H9 (cell line): ENCODE measurements at regions not wholly inside any gene's neighbourhood (a gene's known extent, or its start where the extent isn't known, plus 50 kb on each side); places are given as distances from the start of the nearest gene placed in this dataset.

Experiments used
- DNase-seq: peaks from one replicate; pipeline ENCODE4 v3.0.0-alpha.2; 2017
- H2AFZ ChIP-seq: one replicate; pipeline ENCODE4 v1.6.1; 2013; ENCODE audit warnings: mild to moderate bottlenecking, low read length, control low read depth, moderate library complexity
- H2AK5ac ChIP-seq: 2 replicates; pipeline ENCODE4 v1.6.1; 2013; ENCODE audit warnings: low read length, control low read depth, mixed read lengths; ENCODE audit not compliant: insufficient read length
- H2BK120ac ChIP-seq: one replicate; pipeline ENCODE4 v1.6.1; 2013; ENCODE audit warnings: low read depth, mild to moderate bottlenecking, low read length, control low read depth, inconsistent platforms; ENCODE audit not compliant: poor library complexity, severe bottlenecking
- H2BK12ac ChIP-seq: 2 replicates; pipeline ENCODE4 v1.6.1; 2013; ENCODE audit warnings: low read length, control low read depth, mixed read lengths, low read depth; ENCODE audit not compliant: insufficient read length
- H2BK15ac ChIP-seq: 2 replicates; pipeline ENCODE4 v1.6.1; 2013; ENCODE audit warnings: low read depth, low read length, control low read depth
- H2BK20ac ChIP-seq: one replicate; pipeline ENCODE4 v1.6.1; 2013; ENCODE audit warnings: low read depth, mild to moderate bottlenecking, low read length, control low read depth, inconsistent platforms; ENCODE audit not compliant: poor library complexity, severe bottlenecking
- H2BK5ac ChIP-seq: 2 replicates; pipeline ENCODE4 v1.6.1; 2013; ENCODE audit warnings: low read length, control low read depth, mixed read lengths; ENCODE audit not compliant: insufficient read length
- H3K14ac ChIP-seq: 2 replicates; pipeline ENCODE4 v1.6.1; 2013; ENCODE audit warnings: low read length, control low read depth; ENCODE audit not compliant: insufficient read depth
- H3K18ac ChIP-seq: 2 replicates; pipeline ENCODE4 v1.6.1; 2013; ENCODE audit warnings: low read depth, mild to moderate bottlenecking, mixed read lengths, low read length, control low read depth; ENCODE audit not compliant: insufficient read length
- H3K23ac ChIP-seq: 2 replicates; pipeline ENCODE4 v1.6.1; 2013; ENCODE audit warnings: low read length, control low read depth, mixed read lengths, low read depth; ENCODE audit not compliant: insufficient read length
- H3K23me2 ChIP-seq: 2 replicates; pipeline ENCODE4 v1.6.1; 2013; ENCODE audit warnings: low read depth, mild to moderate bottlenecking, mixed read lengths, low read length, control low read depth; ENCODE audit not compliant: insufficient read length, poor library complexity, severe bottlenecking
- H3K27ac ChIP-seq: 2 replicates; pipeline ENCODE4 v1.5.1; 2013; ENCODE audit warnings: low read length, control low read depth, mixed read lengths, low read depth; ENCODE audit not compliant: insufficient read length
- H3K27me3 ChIP-seq: 2 replicates; pipeline ENCODE4 v1.6.1; 2013; ENCODE audit warnings: low read length, control low read depth, inconsistent platforms; ENCODE audit not compliant: insufficient read depth
- H3K4ac ChIP-seq: 2 replicates; pipeline ENCODE4 v1.6.1; 2013; ENCODE audit warnings: low read depth, mild to moderate bottlenecking, control low read depth, inconsistent platforms, low read length, moderate library complexity
- H3K4me1 ChIP-seq: 2 replicates; pipeline ENCODE4 v1.6.1; 2013; ENCODE audit warnings: low read length, control low read depth, inconsistent platforms; ENCODE audit not compliant: insufficient read depth
- H3K4me2 ChIP-seq: 2 replicates; pipeline ENCODE4 v1.6.1; 2013; ENCODE audit warnings: low read length, control low read depth, mixed read lengths; ENCODE audit not compliant: insufficient read length, insufficient read depth
- H3K56ac ChIP-seq: 2 replicates; pipeline ENCODE4 v1.6.1; 2013; ENCODE audit warnings: low read depth, mild to moderate bottlenecking, mixed read lengths, low read length, control low read depth; ENCODE audit not compliant: insufficient read length
- H3K79me1 ChIP-seq: 2 replicates; pipeline ENCODE4 v1.6.1; 2013; ENCODE audit warnings: low read depth, mild to moderate bottlenecking, moderate library complexity, low read length, control low read depth, inconsistent platforms; ENCODE audit not compliant: insufficient read depth, poor library complexity, severe bottlenecking
- H3K79me2 ChIP-seq: 2 replicates; pipeline ENCODE4 v1.6.1; 2013; ENCODE audit warnings: low read length, control low read depth, inconsistent platforms; ENCODE audit not compliant: insufficient read depth
- H3K9ac ChIP-seq: 2 replicates; pipeline ENCODE4 v1.6.1; 2013; ENCODE audit warnings: low read length, control low read depth, mixed read lengths; ENCODE audit not compliant: insufficient read length; ENCODE audit errors: extremely low read depth
- H3K9me3 ChIP-seq: one replicate; pipeline ENCODE4 v1.6.1; 2013; ENCODE audit warnings: low read depth, low read length, inconsistent platforms; ENCODE audit not compliant: control insufficient read depth
- H3T11ph ChIP-seq: one replicate; pipeline ENCODE4 v1.6.1; 2013; ENCODE audit warnings: mild to moderate bottlenecking, low read length, control low read depth, inconsistent platforms
- H4K20me1 ChIP-seq: one replicate; pipeline ENCODE4 v1.6.1; 2013; ENCODE audit not compliant: control insufficient read depth, insufficient read length, insufficient read depth
- H4K5ac ChIP-seq: 2 replicates; pipeline ENCODE4 v1.6.1; 2013; ENCODE audit warnings: low read depth, mild to moderate bottlenecking, mixed read lengths, low read length, control low read depth; ENCODE audit not compliant: insufficient read length
- H4K8ac ChIP-seq: replicated peaks from 2 replicates; pipeline ENCODE4 v1.6.1; 2013; ENCODE audit warnings: low read length, control low read depth, mixed read lengths, low read depth; ENCODE audit not compliant: insufficient read length
- H4K91ac ChIP-seq: 2 replicates; pipeline ENCODE4 v1.6.1; 2013; ENCODE audit warnings: low read depth, mild to moderate bottlenecking, moderate library complexity, mixed read lengths, low read length, control low read depth; ENCODE audit not compliant: insufficient read length
- H3K27ac Mint-ChIP-seq, 3 experiments: 2 replicates in 2 of 3; 3 replicates in 1 of 3; pipeline ENCODE4 v1.8.0; 2020 to 2021; ENCODE audit warnings: mixed read lengths in 3 of 3, mild to moderate bottlenecking in 1 of 3, moderate library complexity in 1 of 3
- H3K27me3 Mint-ChIP-seq: 2 replicates; pipeline ENCODE4 v1.8.0; 2021; ENCODE audit warnings: low read depth, mild to moderate bottlenecking, moderate library complexity, mixed read lengths
- H3K36me3 Mint-ChIP-seq, 3 experiments: 2 replicates in 2 of 3; 3 replicates in 1 of 3; pipeline ENCODE4 v1.8.0; 2020 to 2021; ENCODE audit warnings: low read depth in 3 of 3, mixed read lengths in 3 of 3; ENCODE audit not compliant: insufficient read depth in 1 of 3
- H3K4me1 Mint-ChIP-seq, 2 experiments: 2 replicates each; pipeline ENCODE4 v1.8.0; 2020; ENCODE audit warnings: mixed read lengths in 2 of 2
- H3K4me3 Mint-ChIP-seq, 2 experiments: 2 replicates in 1 of 2; 3 replicates in 1 of 2; pipeline ENCODE4 v1.8.0; 2020 to 2021; ENCODE audit warnings: mild to moderate bottlenecking in 2 of 2, mixed read lengths in 2 of 2, moderate library complexity in 1 of 2
- H3K9me3 Mint-ChIP-seq, 2 experiments: 2 replicates in 1 of 2; 3 replicates in 1 of 2; pipeline ENCODE4 v1.8.0; 2020; ENCODE audit warnings: mild to moderate bottlenecking in 2 of 2, mixed read lengths in 2 of 2, moderate library complexity in 1 of 2
- CTCF ChIP-seq: fragments of 200-600 bp; sonication (generic); conservative IDR thresholded peaks from 3 replicates; pipeline ENCODE4 v1.8.0; 2021; ENCODE audit warnings: antibody characterized with exemption, mild to moderate bottlenecking
- WGBS: extraction: QIAGEN DNeasy Blood & Tissue Kit; methylation state at CpG from one replicate; pipeline ENCODE4 v1.1.7; 2013; ENCODE audit warnings: missing lambda C conversion rate, low lambda C conversion rate, mixed read lengths; ENCODE audit not compliant: insufficient read length; ENCODE audit errors: extremely low coverage; 5-methylcytosine and 5-hydroxymethylcytosine counted together

DNA sequence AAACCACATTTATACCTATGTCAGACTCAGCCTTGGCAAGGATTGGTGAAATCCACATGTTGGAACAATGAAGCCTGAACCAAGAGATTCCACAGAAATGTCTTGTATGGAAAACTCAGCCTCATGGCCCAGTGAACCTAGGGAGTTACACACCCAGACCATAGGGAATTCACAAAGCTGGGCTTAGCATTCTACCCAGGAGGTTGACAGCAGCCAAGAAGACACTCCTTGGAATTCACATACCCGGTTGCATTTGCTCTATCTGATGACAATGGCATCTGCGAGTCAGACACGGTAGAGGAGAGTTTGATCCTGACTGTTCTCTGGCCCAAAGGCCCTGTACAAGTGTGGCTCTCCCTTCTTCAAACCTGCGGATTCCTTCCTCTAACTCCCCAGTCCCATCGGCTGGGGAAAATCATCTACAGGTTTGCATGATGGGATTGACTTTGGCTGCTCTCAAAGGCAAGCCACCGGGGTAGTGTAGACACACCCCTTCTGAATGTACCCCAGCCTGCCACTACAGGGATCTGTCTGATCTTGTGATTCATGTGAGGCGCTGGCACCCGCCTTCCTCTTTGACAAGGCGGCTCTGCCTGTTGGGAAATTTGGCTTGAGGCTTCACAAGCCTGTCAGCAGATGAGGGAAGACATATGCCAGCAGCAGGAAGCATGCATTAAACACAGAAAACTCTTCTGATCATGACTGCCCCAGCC is 297.3 kb upstream of the KAZN start:
- no peak overlapping the region for H2BK120ac ChIP-seq
- H3K9ac ChIP-seq = no peak overlapping the region
- Mint-ChIP-seq H3K9me3 (no peaks in the 10 kb centered on the region), H3K27ac (no peak overlapping the region; a peak in 1 of 7 replicates), H3K4me3 (no peak overlapping the region), H3K36me3 (no peaks in the 10 kb centered on the region), H3K27me3 (peaks cover 6% of the 10 kb centered on the region), H3K4me1 (peaks cover 10 to 13% of the 10 kb centered on the region in 2 experiments)
- no peaks in the 10 kb centered on the region for H3K79me1 ChIP-seq
- no peak overlapping the region for H2BK5ac ChIP-seq
- H3K4ac ChIP-seq = no peak overlapping the region
- no CpG with 5 or more reads among the region's 9 CpGs for WGBS
- H2AK5ac ChIP-seq = no peak overlapping the region
- H2BK20ac ChIP-seq = no peak overlapping the region
- no peak overlapping the region for H3K27ac ChIP-seq
- no peak for TF ChIP-seq CTCF
- H3K9me3 ChIP-seq = no peaks in the 10 kb centered on the region
- H4K20me1 ChIP-seq = no peaks in the 10 kb centered on the region
- H3K23me2 ChIP-seq = no peaks in the 10 kb centered on the region
- no peak overlapping the region for H3K14ac ChIP-seq
- H2BK12ac ChIP-seq = no peak overlapping the region
- no peak for DNase-seq
- H3T11ph ChIP-seq = no peak overlapping the region
- H4K5ac ChIP-seq = no peak overlapping the region
- H3K56ac ChIP-seq = no peak overlapping the region
- no peak overlapping the region for H2AFZ ChIP-seq
- H4K8ac ChIP-seq = no peak overlapping the region
- H3K18ac ChIP-seq = no peak overlapping the region
- no peak overlapping the region for H3K23ac ChIP-seq
- H3K27me3 ChIP-seq = no peaks in the 10 kb centered on the region
- no peak overlapping the region for H4K91ac ChIP-seq
- no peak overlapping the region for H3K4me2 ChIP-seq
- H2BK15ac ChIP-seq = no peak overlapping the region
- peaks cover 8% of the 10 kb centered on the region; the same call in 1 of the 2 replicates for H3K4me1 ChIP-seq
- no peaks in the 10 kb centered on the region for H3K79me2 ChIP-seq
